Suprapubic skin (tissue), 4 donors: ENCODE measurements at regions not wholly inside any gene's neighbourhood (a gene's known extent, or its start where the extent isn't known, plus 50 kb on each side); places are given as distances from the start of the nearest gene placed in this dataset.

Experiments
- POLR2A ChIP-seq, 2 donors: fragments of 450-650 bp; IDR thresholded peaks; one replicate each; pipeline ENCODE4 v1.6.1; 2017; ENCODE audit warnings: antibody characterized with exemption in 2 of 2, mild to moderate bottlenecking in 2 of 2, moderate library complexity in 2 of 2
- POLR2AphosphoS5 ChIP-seq, 3 donors: sonication (generic); formaldehyde crosslinking; IDR thresholded peaks; one replicate each; pipeline ENCODE4 v1.6.1; 2017; ENCODE audit warnings: antibody characterized with exemption in 3 of 3

DNA sequence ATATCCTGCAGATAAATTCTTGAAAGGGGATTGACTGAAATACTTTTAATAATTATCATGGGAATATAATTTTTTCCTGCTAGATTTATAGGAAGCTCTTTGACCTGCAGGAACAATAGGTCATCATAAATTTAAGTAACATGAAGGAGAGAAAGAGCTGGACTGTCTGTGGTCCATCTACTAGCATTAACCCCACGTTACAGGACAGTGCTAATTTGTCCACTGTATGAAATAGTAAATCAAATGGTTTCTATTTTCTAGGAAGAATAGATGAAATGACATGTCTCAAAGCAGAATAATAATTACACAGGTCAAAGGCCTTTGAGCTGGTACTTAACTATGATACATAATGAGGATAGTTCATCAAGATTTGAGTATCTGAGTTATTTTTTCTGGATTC, 825.4 kb upstream of the CNTN5 start:
- TF ChIP-seq POLR2A (IDR thresholded peaks at IDR 0.05) = no peak
- TF ChIP-seq POLR2AphosphoS5 (IDR thresholded peaks at IDR 0.05) = no peak
